HG03060 (cell line): ENCODE measurements at regions not wholly inside any gene's neighbourhood (a gene's known extent, or its start where the extent isn't known, plus 50 kb on each side); places are given as distances from the start of the nearest gene placed in this dataset.
"Not testable (repeated sequence)": the region's sequence is repeated elsewhere in the genome, so short reads cannot be mapped to it uniquely, and the experiment has no call there.

Experiments
- ATAC-seq: cut with Tn5 transposase; IDR thresholded peaks from one replicate; pipeline ENCODE4 v1.9.1; 2021; ENCODE audit warnings: low read depth, moderate number of reproducible peaks; ENCODE audit not compliant: unreplicated experiment

GRCh38 chr13:90299238-90299637 lies 1048.2 kb upstream of the MIR17HG start:
- ATAC-seq, result no peak

- ATAC-seq, result no peak
Measured at GRCh38 chr13:90300015-90300414, 1047.5 kb upstream of the MIR17HG start.

GRCh38 chr13:90302107-90302506 lies 1045.4 kb upstream of the MIR17HG start:
- no peak for ATAC-seq

GRCh38 chr13:90305796-90306195 lies 1041.7 kb upstream of the MIR17HG start:
- no peak for ATAC-seq

- no peak for ATAC-seq
Measured at GRCh38 chr13:90307136-90307535, 1040.4 kb upstream of the MIR17HG start.

- ATAC-seq, result no peak
Measured at GRCh38 chr13:90308249-90308648, 1039.2 kb upstream of the MIR17HG start.

- no peak for ATAC-seq
Measured at GRCh38 chr13:90311929-90312328, 1035.6 kb upstream of the MIR17HG start.

- ATAC-seq, result no peak
Measured at GRCh38 chr13:90315061-90315460, 1032.4 kb upstream of the MIR17HG start.

GRCh38 chr13:90320664-90321063 lies 1026.8 kb upstream of the MIR17HG start:
- ATAC-seq, result no peak

- no peak for ATAC-seq
Measured at GRCh38 chr13:90321281-90321931, 1026.1 kb upstream of the MIR17HG start.

- ATAC-seq, result no peak
Measured at GRCh38 chr13:90329641-90330040, 1017.8 kb upstream of the MIR17HG start.

- ATAC-seq, result no peak
Measured at GRCh38 chr13:90331974-90332373, 1015.5 kb upstream of the MIR17HG start.

- no peak for ATAC-seq
Measured at GRCh38 chr13:90336507-90336906, 1011.0 kb upstream of the MIR17HG start.

GRCh38 chr13:90341348-90341747 lies 1006.1 kb upstream of the MIR17HG start:
- not testable (repeated sequence) for ATAC-seq

- ATAC-seq, result not testable (repeated sequence)
Measured at GRCh38 chr13:90348477-90349136, 998.9 kb upstream of the MIR17HG start.

- no peak for ATAC-seq
Measured at GRCh38 chr13:90352763-90353162, 994.7 kb upstream of the MIR17HG start.

GRCh38 chr13:90355162-90355751 lies 992.2 kb upstream of the MIR17HG start:
- ATAC-seq, result no peak

- ATAC-seq, result no peak
Measured at GRCh38 chr13:90360785-90361184, 986.7 kb upstream of the MIR17HG start.

GRCh38 chr13:90362707-90363106 lies 984.8 kb upstream of the MIR17HG start:
- ATAC-seq, result no peak

- ATAC-seq, result no peak
Measured at GRCh38 chr13:90365130-90365529, 982.4 kb upstream of the MIR17HG start.

- no peak for ATAC-seq
Measured at GRCh38 chr13:90374168-90374567, 973.3 kb upstream of the MIR17HG start.

GRCh38 chr13:90375851-90376250 lies 971.6 kb upstream of the MIR17HG start:
- no peak for ATAC-seq
